HCT116 (cell line): ENCODE measurements at regions not wholly inside any gene's neighbourhood (a gene's known extent, or its start where the extent isn't known, plus 50 kb on each side); places are given as distances from the start of the nearest gene placed in this dataset.

ENCODE experiments used
- ATAC-seq: fragments of 200-7000 bp; cut with Tn5 transposase; 2 replicates; pipeline ENCODE4 v1.9.1; 2020; ENCODE audit warnings: mild to moderate bottlenecking, moderate library complexity
- BruUV-seq: library from RNA; stranded (reverse); fragments of 400-500 nt; replicated peaks from 2 replicates; lab custom pipeline; 2021; lab: Mats Ljungman, UMichigan
- CTCF ChIA-PET: fragments of 300-600 bp; sonication (Branson Sonifier 250); formaldehyde crosslinking; loops from one replicate; lab custom pipeline; 2021; ENCODE audit warnings: antibody characterized with exemption; lab: Charles Lee
- POLR2A ChIA-PET: fragments of 300-600, 350-600 bp; sonication (Branson Sonifier 250); formaldehyde crosslinking; loops from one replicate; lab custom pipeline; 2021; ENCODE audit warnings: antibody characterized with exemption; lab: Charles Lee
- RAD21 ChIA-PET, 2 experiments: fragments of 300-600 bp; sonication (Branson Sonifier 250); formaldehyde crosslinking; loops; one replicate each; lab custom pipeline; 2023; ENCODE audit warnings: low total read pairs in 2 of 2; ENCODE audit not compliant: uncharacterized antibody in 2 of 2, unreplicated experiment in 2 of 2, low non-redundant PET in 1 of 2; lab: Charles Lee
- DNase-seq: peaks from one replicate; pipeline ENCODE4 v3.0.0-alpha.2; 2010; ENCODE audit warnings: low read depth, low spot score
- H2AFZ ChIP-seq: fragments of 200-600 bp; shearing (Covaris generic), sonication (generic); 2 replicates; pipeline ENCODE4 v1.6.1; 2017; ENCODE audit warnings: low read depth, mixed run types, mixed read lengths, antibody characterized with exemption, low read length; ENCODE audit not compliant: poor library complexity, severe bottlenecking
- H3K27ac ChIP-seq: 2 replicates; pipeline ENCODE4 v1.5.1; 2012; ENCODE audit warnings: low read depth, low read length
- H3K27me3 ChIP-seq: fragments of 200-600 bp; sonication (generic); 2 replicates; pipeline ENCODE4 v1.6.1; 2016; ENCODE audit warnings: mixed run types, low read length, mixed read lengths; ENCODE audit not compliant: insufficient read depth
- H3K36me3 ChIP-seq, 2 experiments: fragments of 200-500 bp in 1 of 2; fragments of 200-600 bp in 1 of 2; sonication (Bioruptor generic) in 1 of 2; sonication (generic) in 1 of 2; 2 replicates each; pipeline versions ENCODE4 v1.5.1 to v1.6.1; 2014 to 2016; ENCODE audit warnings: low read length in 2 of 2, inconsistent platforms in 1 of 2, mixed read lengths in 1 of 2, mixed run types in 1 of 2; ENCODE audit not compliant: insufficient read depth in 2 of 2, control insufficient read depth in 1 of 2
- H3K4me1 ChIP-seq, 2 experiments: fragments of 200-600 bp in 1 of 2; sonication (generic) in 1 of 2; 2 replicates each; pipeline versions ENCODE4 v1.5.1 to v1.6.1; 2012 to 2017; ENCODE audit warnings: low read length in 2 of 2, inconsistent platforms in 1 of 2, mild to moderate bottlenecking in 1 of 2, mixed read lengths in 1 of 2, mixed run types in 1 of 2, moderate library complexity in 1 of 2; ENCODE audit not compliant: insufficient read depth in 2 of 2, control insufficient read depth in 1 of 2
- H3K4me2 ChIP-seq: fragments of 200-600 bp; sonication (generic); 2 replicates; pipeline ENCODE4 v1.6.1; 2017; ENCODE audit warnings: mixed run types, low read length, mixed read lengths
- H3K4me3 ChIP-seq, 2 experiments: fragments of 200-600 bp in 1 of 2; sonication (generic) in 1 of 2; replicated peaks in 1 of 2; 2 replicates each; pipeline ENCODE4 v1.5.1; 2011 to 2016; ENCODE audit warnings: low read length in 2 of 2, control low read depth in 1 of 2, low read depth in 1 of 2, mild to moderate bottlenecking in 1 of 2, mixed read lengths in 1 of 2, mixed run types in 1 of 2
- H3K79me2 ChIP-seq: fragments of 200-600 bp; sonication (generic); 2 replicates; pipeline ENCODE4 v1.6.1; 2017; ENCODE audit warnings: mild to moderate bottlenecking, mixed run types, low read length, moderate library complexity, mixed read lengths; ENCODE audit not compliant: insufficient read depth
- H3K9ac ChIP-seq: fragments of 200-600 bp; sonication (generic); 2 replicates; pipeline ENCODE4 v1.6.1; 2016; ENCODE audit warnings: low read length, mixed read lengths
- H3K9me2 ChIP-seq: fragments of 200-600 bp; sonication (generic), shearing (Covaris generic); 2 replicates; pipeline ENCODE4 v1.6.1; 2017; ENCODE audit warnings: mixed run types, mild to moderate bottlenecking, moderate library complexity; ENCODE audit not compliant: insufficient read depth
- H3K9me3 ChIP-seq, 2 experiments: fragments of 200-500 bp in 1 of 2; fragments of 200-600 bp in 1 of 2; sonication (Bioruptor generic) in 1 of 2; sonication (generic) in 1 of 2; 2 replicates each; pipeline ENCODE4 v1.6.1; 2014 to 2017; ENCODE audit warnings: low read length in 2 of 2, mixed read lengths in 2 of 2, inconsistent platforms in 1 of 2, low read depth in 1 of 2, mild to moderate bottlenecking in 1 of 2, mixed run types in 1 of 2, moderate library complexity in 1 of 2; ENCODE audit not compliant: control insufficient read depth in 1 of 2, insufficient read depth in 1 of 2
- H4K20me1 ChIP-seq: fragments of 200-600 bp; sonication (generic), shearing (Covaris generic); 2 replicates; pipeline ENCODE4 v1.6.1; 2017; ENCODE audit warnings: mixed run types, mild to moderate bottlenecking, moderate library complexity; ENCODE audit not compliant: insufficient read depth
- CBX3 ChIP-seq: IDR thresholded peaks from 2 replicates; pipeline ENCODE4 v1.6.1; 2012; ENCODE audit warnings: low read depth
- EGR1 ChIP-seq: IDR thresholded peaks from 2 replicates; pipeline ENCODE4 v1.6.1; 2012; ENCODE audit warnings: low read depth
- ELF1 ChIP-seq: IDR thresholded peaks from 2 replicates; pipeline ENCODE4 v1.6.1; 2012; ENCODE audit warnings: low read depth, borderline replicate concordance
- EZH2 ChIP-seq: fragments of 200-600 bp; sonication (generic); IDR thresholded peaks from 2 replicates; pipeline ENCODE4 v1.6.1; 2017; ENCODE audit warnings: antibody characterized with exemption, mixed run types
- EZH2phosphoT487 ChIP-seq: fragments of 200-600 bp; IDR thresholded peaks from 2 replicates; pipeline ENCODE4 v1.6.1; 2018; ENCODE audit warnings: antibody characterized with exemption, borderline replicate concordance
- SP1 ChIP-seq: IDR thresholded peaks from 2 replicates; pipeline ENCODE4 v1.6.1; 2012; ENCODE audit warnings: low read depth
- SRF ChIP-seq: IDR thresholded peaks from 2 replicates; pipeline ENCODE4 v1.6.1; 2012; ENCODE audit warnings: low read depth
- ZFX ChIP-seq: fragments of 450-650 bp; IDR thresholded peaks from 2 replicates; pipeline ENCODE4 v1.6.1; 2017
- intact Hi-C: fragments of 100-400 bp; cut with micrococcal nuclease; formaldehyde crosslinking; loops from 2 replicates; pipeline ENCODE4 v1.10.0; 2022
- TF ChIP-seq, protein P1 (sequence below): IDR thresholded peaks from 2 replicates; pipeline ENCODE4 v1.6.1; 2012
- TF ChIP-seq, protein P2 (sequence below), 3 experiments: fragments of 200-600 bp in 1 of 3; sonication (generic) in 1 of 3; IDR thresholded peaks in 2 of 3; conservative IDR thresholded peaks in 1 of 3; 2 replicates each; pipeline ENCODE4 v1.5.1; 2012 to 2017; ENCODE audit warnings: low read depth in 2 of 3, low read length in 2 of 3, antibody characterized with exemption in 1 of 3, borderline replicate concordance in 1 of 3, control low read depth in 1 of 3, mild to moderate bottlenecking in 1 of 3, mixed read lengths in 1 of 3, mixed run types in 1 of 3, moderate library complexity in 1 of 3; ENCODE audit not compliant: insufficient read depth in 1 of 3
- TF ChIP-seq, protein P3 (sequence below): IDR thresholded peaks from 2 replicates; pipeline ENCODE4 v1.6.1; 2011; ENCODE audit warnings: mild to moderate bottlenecking, low read length, moderate library complexity; ENCODE audit not compliant: insufficient replicate concordance; ENCODE audit errors: extremely low read depth
- TF ChIP-seq, protein P4 (sequence below): IDR thresholded peaks from 2 replicates; pipeline ENCODE4 v1.6.1; 2012; ENCODE audit warnings: low read depth

DNA sequence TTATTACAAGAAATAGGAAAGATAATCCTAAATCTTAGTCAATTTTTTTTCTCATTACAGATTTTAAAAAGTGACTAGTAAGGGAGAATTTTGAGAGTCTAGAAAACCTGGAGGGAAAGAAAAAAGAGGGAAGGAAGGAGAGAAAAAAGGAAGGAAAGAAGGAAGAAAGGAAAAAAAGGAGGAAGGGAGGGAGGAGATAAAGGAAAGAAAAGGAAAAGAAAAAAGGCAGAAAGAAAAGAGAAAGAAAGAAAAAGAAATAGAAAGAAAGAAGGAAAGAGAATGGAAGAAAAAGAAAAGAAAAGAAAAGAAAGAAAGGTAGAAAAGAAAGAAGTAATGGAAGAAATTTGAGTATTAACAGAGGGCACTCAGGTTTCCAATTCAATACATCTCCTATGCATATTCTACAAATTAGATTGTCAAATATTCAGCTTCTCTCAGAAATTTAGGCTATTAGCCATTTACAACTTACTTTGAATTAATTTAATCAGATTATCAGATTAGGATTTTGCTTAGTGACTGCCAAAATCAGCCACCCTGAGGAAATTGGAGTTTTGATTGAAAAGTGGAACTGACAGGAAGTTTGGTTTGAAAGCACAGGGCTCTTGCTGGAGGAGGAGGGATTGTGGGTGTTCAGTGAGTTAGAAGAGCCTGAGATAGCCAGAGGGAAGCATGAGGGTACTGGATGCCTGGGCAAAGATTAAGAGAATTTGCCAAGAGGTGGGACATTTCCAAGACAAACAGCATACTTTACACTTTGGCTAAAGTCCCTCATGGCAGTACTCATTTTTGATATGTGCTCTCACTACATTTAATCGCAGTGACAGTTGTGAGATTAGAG lies 677.8 kb downstream of the USP25 start:
- Histone ChIP-seq H2AFZ (no peak overlapping the region), H3K4me1 (no peaks in the 10 kb centered on the region), H3K79me2 (no peaks in the 10 kb centered on the region), H3K9me2 (no peaks in the 10 kb centered on the region), H3K9ac (no peak overlapping the region), H3K27me3 (no peaks in the 10 kb centered on the region), H4K20me1 (no peaks in the 10 kb centered on the region), H3K9me3 (peaks cover 13 to 15% of the 10 kb centered on the region in 2 experiments; a peak in 3 of 4 replicates), H3K27ac (no peak overlapping the region), H3K4me3 (no peak overlapping the region), H3K4me2 (no peak overlapping the region), H3K36me3 (no peaks in the 10 kb centered on the region)
- intact Hi-C loops = no loop called here
- no peak for ATAC-seq
- no peak for TF ChIP-seq ZFX
- CTCF ChIA-PET = no interaction called here
- DNase-seq = no peak
- no TSS peak for BruUV-seq
- POLR2A ChIA-PET = no interaction called here
- RAD21 ChIA-PET = no interaction called here

DNA sequence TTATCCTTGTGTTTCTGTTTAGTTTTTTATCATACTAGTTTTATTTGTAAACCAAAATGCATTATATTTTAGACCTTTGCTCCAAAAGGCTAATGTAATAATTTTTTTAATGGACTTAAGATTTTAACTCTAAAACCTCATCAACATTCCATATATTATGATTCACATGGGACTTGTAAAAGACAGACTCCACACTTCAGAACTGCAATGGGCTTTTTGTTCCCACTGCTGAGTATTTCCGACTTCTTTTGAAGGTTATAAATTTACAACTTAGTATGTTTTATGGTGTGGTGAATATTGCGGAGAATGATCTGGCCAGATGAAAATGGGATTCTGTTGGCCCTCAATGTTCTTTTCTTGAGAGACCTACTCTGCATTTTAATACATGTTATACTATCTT lies 678.5 kb downstream of the USP25 start:
- Histone ChIP-seq H3K27me3 (no peaks in the 10 kb centered on the region), H3K4me2 (no peak overlapping the region), H4K20me1 (no peaks in the 10 kb centered on the region), H3K9ac (no peak overlapping the region), H3K9me3 (peaks cover 13 to 15% of the 10 kb centered on the region in 2 experiments; a peak in 3 of 4 replicates), H3K9me2 (no peaks in the 10 kb centered on the region), H2AFZ (no peak overlapping the region), H3K4me1 (no peaks in the 10 kb centered on the region), H3K36me3 (no peaks in the 10 kb centered on the region), H3K79me2 (no peaks in the 10 kb centered on the region), H3K4me3 (no peak overlapping the region), H3K27ac (no peak overlapping the region)
- RAD21 ChIA-PET = no interaction called here
- POLR2A ChIA-PET = no interaction called here
- intact Hi-C loops = no loop called here
- DNase-seq = no peak
- no TSS peak for BruUV-seq
- no peak for ATAC-seq
- CTCF ChIA-PET = no interaction called here
- TF ChIP-seq, protein P1, sequence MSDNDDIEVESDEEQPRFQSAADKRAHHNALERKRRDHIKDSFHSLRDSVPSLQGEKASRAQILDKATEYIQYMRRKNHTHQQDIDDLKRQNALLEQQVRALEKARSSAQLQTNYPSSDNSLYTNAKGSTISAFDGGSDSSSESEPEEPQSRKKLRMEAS = no peak
- no peak for TF ChIP-seq SP1
- no peak for TF ChIP-seq EGR1
- TF ChIP-seq SRF = no peak
- TF ChIP-seq, protein P2, sequence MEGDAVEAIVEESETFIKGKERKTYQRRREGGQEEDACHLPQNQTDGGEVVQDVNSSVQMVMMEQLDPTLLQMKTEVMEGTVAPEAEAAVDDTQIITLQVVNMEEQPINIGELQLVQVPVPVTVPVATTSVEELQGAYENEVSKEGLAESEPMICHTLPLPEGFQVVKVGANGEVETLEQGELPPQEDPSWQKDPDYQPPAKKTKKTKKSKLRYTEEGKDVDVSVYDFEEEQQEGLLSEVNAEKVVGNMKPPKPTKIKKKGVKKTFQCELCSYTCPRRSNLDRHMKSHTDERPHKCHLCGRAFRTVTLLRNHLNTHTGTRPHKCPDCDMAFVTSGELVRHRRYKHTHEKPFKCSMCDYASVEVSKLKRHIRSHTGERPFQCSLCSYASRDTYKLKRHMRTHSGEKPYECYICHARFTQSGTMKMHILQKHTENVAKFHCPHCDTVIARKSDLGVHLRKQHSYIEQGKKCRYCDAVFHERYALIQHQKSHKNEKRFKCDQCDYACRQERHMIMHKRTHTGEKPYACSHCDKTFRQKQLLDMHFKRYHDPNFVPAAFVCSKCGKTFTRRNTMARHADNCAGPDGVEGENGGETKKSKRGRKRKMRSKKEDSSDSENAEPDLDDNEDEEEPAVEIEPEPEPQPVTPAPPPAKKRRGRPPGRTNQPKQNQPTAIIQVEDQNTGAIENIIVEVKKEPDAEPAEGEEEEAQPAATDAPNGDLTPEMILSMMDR (IDR thresholded peaks at IDR 0.05 in 2 of 3, conservative IDR thresholded peaks at IDR 0.05 in 1 of 3; ENCODE audit: borderline replicate concordance in 1 of 3, insufficient read depth in 1 of 3, low read depth in 2 of 3, low read length in 2 of 3) = no peak
- TF ChIP-seq, protein P3, sequence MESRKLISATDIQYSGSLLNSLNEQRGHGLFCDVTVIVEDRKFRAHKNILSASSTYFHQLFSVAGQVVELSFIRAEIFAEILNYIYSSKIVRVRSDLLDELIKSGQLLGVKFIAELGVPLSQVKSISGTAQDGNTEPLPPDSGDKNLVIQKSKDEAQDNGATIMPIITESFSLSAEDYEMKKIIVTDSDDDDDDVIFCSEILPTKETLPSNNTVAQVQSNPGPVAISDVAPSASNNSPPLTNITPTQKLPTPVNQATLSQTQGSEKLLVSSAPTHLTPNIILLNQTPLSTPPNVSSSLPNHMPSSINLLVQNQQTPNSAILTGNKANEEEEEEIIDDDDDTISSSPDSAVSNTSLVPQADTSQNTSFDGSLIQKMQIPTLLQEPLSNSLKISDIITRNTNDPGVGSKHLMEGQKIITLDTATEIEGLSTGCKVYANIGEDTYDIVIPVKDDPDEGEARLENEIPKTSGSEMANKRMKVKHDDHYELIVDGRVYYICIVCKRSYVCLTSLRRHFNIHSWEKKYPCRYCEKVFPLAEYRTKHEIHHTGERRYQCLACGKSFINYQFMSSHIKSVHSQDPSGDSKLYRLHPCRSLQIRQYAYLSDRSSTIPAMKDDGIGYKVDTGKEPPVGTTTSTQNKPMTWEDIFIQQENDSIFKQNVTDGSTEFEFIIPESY = no peak
- TF ChIP-seq EZH2 = no peak
- no peak for TF ChIP-seq EZH2phosphoT487
- no peak for TF ChIP-seq ELF1
- TF ChIP-seq CBX3 = no peak
- TF ChIP-seq, protein P4, sequence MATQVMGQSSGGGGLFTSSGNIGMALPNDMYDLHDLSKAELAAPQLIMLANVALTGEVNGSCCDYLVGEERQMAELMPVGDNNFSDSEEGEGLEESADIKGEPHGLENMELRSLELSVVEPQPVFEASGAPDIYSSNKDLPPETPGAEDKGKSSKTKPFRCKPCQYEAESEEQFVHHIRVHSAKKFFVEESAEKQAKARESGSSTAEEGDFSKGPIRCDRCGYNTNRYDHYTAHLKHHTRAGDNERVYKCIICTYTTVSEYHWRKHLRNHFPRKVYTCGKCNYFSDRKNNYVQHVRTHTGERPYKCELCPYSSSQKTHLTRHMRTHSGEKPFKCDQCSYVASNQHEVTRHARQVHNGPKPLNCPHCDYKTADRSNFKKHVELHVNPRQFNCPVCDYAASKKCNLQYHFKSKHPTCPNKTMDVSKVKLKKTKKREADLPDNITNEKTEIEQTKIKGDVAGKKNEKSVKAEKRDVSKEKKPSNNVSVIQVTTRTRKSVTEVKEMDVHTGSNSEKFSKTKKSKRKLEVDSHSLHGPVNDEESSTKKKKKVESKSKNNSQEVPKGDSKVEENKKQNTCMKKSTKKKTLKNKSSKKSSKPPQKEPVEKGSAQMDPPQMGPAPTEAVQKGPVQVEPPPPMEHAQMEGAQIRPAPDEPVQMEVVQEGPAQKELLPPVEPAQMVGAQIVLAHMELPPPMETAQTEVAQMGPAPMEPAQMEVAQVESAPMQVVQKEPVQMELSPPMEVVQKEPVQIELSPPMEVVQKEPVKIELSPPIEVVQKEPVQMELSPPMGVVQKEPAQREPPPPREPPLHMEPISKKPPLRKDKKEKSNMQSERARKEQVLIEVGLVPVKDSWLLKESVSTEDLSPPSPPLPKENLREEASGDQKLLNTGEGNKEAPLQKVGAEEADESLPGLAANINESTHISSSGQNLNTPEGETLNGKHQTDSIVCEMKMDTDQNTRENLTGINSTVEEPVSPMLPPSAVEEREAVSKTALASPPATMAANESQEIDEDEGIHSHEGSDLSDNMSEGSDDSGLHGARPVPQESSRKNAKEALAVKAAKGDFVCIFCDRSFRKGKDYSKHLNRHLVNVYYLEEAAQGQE = no peak
